ENCODE measurements at regions not wholly inside any gene's neighbourhood (a gene's known extent, or its start where the extent isn't known, plus 50 kb on each side); places are given as distances from the start of the nearest gene placed in this dataset.

GRCh38 chr18:42326752-42327151, 371.7 kb downstream of the PIK3C3 start:
- Histone ChIP-seq H3K4me3 (ENCODE audit: low read depth, low read length) (no peak overlapping the region), H3K27ac (ENCODE audit: low read depth, low read length) (no peak overlapping the region), H3K9me3 (ENCODE audit: control insufficient read depth, insufficient read depth, low read length) (no peaks in the 10 kb centered on the region; the same call in 1 of the 2 replicates), H3K27me3 (ENCODE audit: control insufficient read depth, insufficient read depth, low read length) (no peaks in the 10 kb centered on the region)
- no peak for TF ChIP-seq CTCF (IDR thresholded peaks at IDR 0.05; ENCODE audit: low read depth, low read length)
- POLR2A ChIA-PET = no interaction called here
- CTCF ChIA-PET = no interaction called here
- DNase-seq (ENCODE audit: low read depth, low spot score) = no peak

GRCh38 chr18:42328931-42329330, 373.9 kb downstream of the PIK3C3 start:
- no peak for DNase-seq (ENCODE audit: low read depth, low spot score)
- Histone ChIP-seq H3K27ac (ENCODE audit: low read depth, low read length) (no peak overlapping the region), H3K27me3 (ENCODE audit: control insufficient read depth, insufficient read depth, low read length) (no peaks in the 10 kb centered on the region), H3K9me3 (ENCODE audit: control insufficient read depth, insufficient read depth, low read length) (no peaks in the 10 kb centered on the region; the same call in 1 of the 2 replicates), H3K4me3 (ENCODE audit: low read depth, low read length) (no peak overlapping the region)
- TF ChIP-seq CTCF (IDR thresholded peaks at IDR 0.05; ENCODE audit: low read depth, low read length) = no peak
- POLR2A ChIA-PET = no interaction called here
- CTCF ChIA-PET = interaction anchor here (0.7 kb wide), 1 partner anchor 30 kb away, joined by 3 read pairs; no protein-coding TSS in a partner anchor

- H3K27ac ChIP-seq (ENCODE audit: low read depth, low read length) = no peak overlapping the region
- no peak for TF ChIP-seq CTCF (IDR thresholded peaks at IDR 0.05; ENCODE audit: low read depth, low read length)
- no peaks in the 10 kb centered on the region; the same call in 1 of the 2 replicates for H3K9me3 ChIP-seq (ENCODE audit: control insufficient read depth, insufficient read depth, low read length)
- H3K27me3 ChIP-seq (ENCODE audit: control insufficient read depth, insufficient read depth, low read length) = no peaks in the 10 kb centered on the region
- no peak for DNase-seq (ENCODE audit: low read depth, low spot score)
- CTCF ChIA-PET = no interaction called here
- no peak overlapping the region for H3K4me3 ChIP-seq (ENCODE audit: low read depth, low read length)
- POLR2A ChIA-PET = no interaction called here
These were observed 375.3 kb downstream of the PIK3C3 start for GRCh38 chr18:42330296-42330695.

- Histone ChIP-seq H3K27me3 (ENCODE audit: control insufficient read depth, insufficient read depth, low read length) (no peaks in the 10 kb centered on the region), H3K9me3 (ENCODE audit: control insufficient read depth, insufficient read depth, low read length) (peaks cover 4% of the 10 kb centered on the region; the same call in 1 of the 2 replicates), H3K27ac (ENCODE audit: low read depth, low read length) (no peak overlapping the region), H3K4me3 (ENCODE audit: low read depth, low read length) (no peak overlapping the region)
- no peak for TF ChIP-seq CTCF (IDR thresholded peaks at IDR 0.05; ENCODE audit: low read depth, low read length)
- ChIA-PET POLR2A (no interaction called here), CTCF (no interaction called here)
- no peak for DNase-seq (ENCODE audit: low read depth, low spot score)
These were observed 378.5 kb downstream of the PIK3C3 start for GRCh38 chr18:42333558-42333957.

- no peak for DNase-seq (ENCODE audit: low read depth, low spot score)
- H3K27me3 ChIP-seq (ENCODE audit: control insufficient read depth, insufficient read depth, low read length) = no peaks in the 10 kb centered on the region
- no peak overlapping the region for H3K4me3 ChIP-seq (ENCODE audit: low read depth, low read length)
- H3K27ac ChIP-seq (ENCODE audit: low read depth, low read length) = no peak overlapping the region
- TF ChIP-seq CTCF (IDR thresholded peaks at IDR 0.05; ENCODE audit: low read depth, low read length) = no peak
- peaks cover 4% of the 10 kb centered on the region; the same call in 1 of the 2 replicates for H3K9me3 ChIP-seq (ENCODE audit: control insufficient read depth, insufficient read depth, low read length)
- CTCF ChIA-PET = no interaction called here
- POLR2A ChIA-PET = no interaction called here
These were observed 379.9 kb downstream of the PIK3C3 start for GRCh38 chr18:42334931-42335330.
